KBM-7 (cell line): ENCODE measurements at regions not wholly inside any gene's neighbourhood (a gene's known extent, or its start where the extent isn't known, plus 50 kb on each side); places are given as distances from the start of the nearest gene placed in this dataset.
"Not testable (repeated sequence)": the region's sequence is repeated elsewhere in the genome, so short reads cannot be mapped to it uniquely, and the experiment has no call there.

ENCODE experiments used
- DNase-seq: peaks from one replicate; pipeline ENCODE4 v3.0.0-alpha.2; 2015
- in situ Hi-C: fragments of 300-500 bp; cut with MboI; formaldehyde crosslinking; loops from 2 replicates; pipeline ENCODE4 v1.14.3; 2020; ENCODE audit warnings: low sequenced_read_pairs, low pct_unique_long_range_greater_than_20kb, mixed read lengths

- DNase-seq: no peak
- in situ Hi-C loops: no loop called here
Measured at GRCh38 chr4:147287588-147287890, 193.4 kb upstream of the EDNRA start.

GRCh38 chr4:147288512-147288911 is 192.4 kb upstream of the EDNRA start:
- in situ Hi-C loops: no loop called here
- DNase-seq: no peak

- DNase-seq: no peak
- in situ Hi-C loops: no loop called here
Measured at GRCh38 chr4:147289181-147289580, 191.7 kb upstream of the EDNRA start.

GRCh38 chr4:147292604-147293313 is 188.1 kb upstream of the EDNRA start:
- in situ Hi-C loops, DNase-seq: not testable (repeated sequence)

- DNase-seq, in situ Hi-C loops: not testable (repeated sequence)
Measured at GRCh38 chr4:147293314-147293677, 187.6 kb upstream of the EDNRA start.

GRCh38 chr4:147299205-147299604 is 181.7 kb upstream of the EDNRA start:
- DNase-seq: no peak
- in situ Hi-C loops: no loop called here

- in situ Hi-C loops: no loop called here
- no peak for DNase-seq
Measured at GRCh38 chr4:147303174-147303872, 177.6 kb upstream of the EDNRA start.

- in situ Hi-C loops: no loop called here
- no peak for DNase-seq
Measured at GRCh38 chr4:147303873-147304229, 177.0 kb upstream of the EDNRA start.

GRCh38 chr4:147307896-147308674 is 172.8 kb upstream of the EDNRA start:
- in situ Hi-C loops: no loop called here
- DNase-seq: no peak

GRCh38 chr4:147309434-147309833 is 171.5 kb upstream of the EDNRA start:
- DNase-seq: no peak

GRCh38 chr4:147310312-147310711 is 170.6 kb upstream of the EDNRA start:
- in situ Hi-C loops: no loop called here
- DNase-seq: no peak

More at GRCh38 chr4:147309434-147309833, 171.5 kb upstream of the EDNRA start:
- in situ Hi-C loops: no loop called here

GRCh38 chr4:147311956-147312355 is 168.9 kb upstream of the EDNRA start:
- in situ Hi-C loops: no loop called here
- no peak for DNase-seq

GRCh38 chr4:147312376-147313046 is 168.4 kb upstream of the EDNRA start:
- in situ Hi-C loops: no loop called here
- DNase-seq: no peak

- no peak for DNase-seq
- in situ Hi-C loops: no loop called here
Measured at GRCh38 chr4:147313108-147313507, 167.8 kb upstream of the EDNRA start.

- in situ Hi-C loops: no loop called here
- DNase-seq: no peak
Measured at GRCh38 chr4:147318586-147318985, 162.3 kb upstream of the EDNRA start.

GRCh38 chr4:147325571-147325981 is 155.3 kb upstream of the EDNRA start:
- in situ Hi-C loops: no loop called here
- no peak for DNase-seq

- in situ Hi-C loops: no loop called here
- no peak for DNase-seq
Measured at GRCh38 chr4:147326591-147326990, 154.3 kb upstream of the EDNRA start.

GRCh38 chr4:147327322-147327721 is 153.6 kb upstream of the EDNRA start:
- in situ Hi-C loops: no loop called here

GRCh38 chr4:147328189-147328588 is 152.7 kb upstream of the EDNRA start:
- in situ Hi-C loops: no loop called here
- no peak for DNase-seq

More at GRCh38 chr4:147327322-147327721, 153.6 kb upstream of the EDNRA start:
- DNase-seq: no peak
